ENCODE measurements at regions not wholly inside any gene's neighbourhood (a gene's known extent, or its start where the extent isn't known, plus 50 kb on each side); places are given as distances from the start of the nearest gene placed in this dataset.
"Not testable (repeated sequence)": the region's sequence is repeated elsewhere in the genome, so short reads cannot be mapped to it uniquely, and the experiment has no call there.

- Histone ChIP-seq H3K9ac (ENCODE audit: low read depth in 1 of 2, low read length in 2 of 2) (no peak overlapping the region), H3K4me3 (ENCODE audit: low read depth in 1 of 3, low read length in 3 of 3) (no peak overlapping the region), H3K4me1 (ENCODE audit: control insufficient read depth in 4 of 4, insufficient read depth in 4 of 4, low read length in 3 of 4) (no peaks in the 10 kb centered on the region), H3K27ac (ENCODE audit: low read depth in 1 of 2, low read length in 2 of 2) (no peak overlapping the region), H3K36me3 (ENCODE audit: control insufficient read depth in 4 of 4, insufficient read depth in 3 of 4, low read depth in 1 of 4, low read length in 3 of 4) (no peaks in the 10 kb centered on the region), H3K9me3 (ENCODE audit: control insufficient read depth in 4 of 4, low read length in 3 of 4) (no peaks in the 10 kb centered on the region), H3K27me3 (ENCODE audit: control insufficient read depth in 4 of 4, insufficient read depth in 4 of 4, low read length in 3 of 4) (no peaks in the 10 kb centered on the region)
- no peak for DNase-seq (ENCODE audit: low spot score)
- WGBS = 55% methylated on average over 1 of the region's 1 CpG
- TF ChIP-seq, protein P1, sequence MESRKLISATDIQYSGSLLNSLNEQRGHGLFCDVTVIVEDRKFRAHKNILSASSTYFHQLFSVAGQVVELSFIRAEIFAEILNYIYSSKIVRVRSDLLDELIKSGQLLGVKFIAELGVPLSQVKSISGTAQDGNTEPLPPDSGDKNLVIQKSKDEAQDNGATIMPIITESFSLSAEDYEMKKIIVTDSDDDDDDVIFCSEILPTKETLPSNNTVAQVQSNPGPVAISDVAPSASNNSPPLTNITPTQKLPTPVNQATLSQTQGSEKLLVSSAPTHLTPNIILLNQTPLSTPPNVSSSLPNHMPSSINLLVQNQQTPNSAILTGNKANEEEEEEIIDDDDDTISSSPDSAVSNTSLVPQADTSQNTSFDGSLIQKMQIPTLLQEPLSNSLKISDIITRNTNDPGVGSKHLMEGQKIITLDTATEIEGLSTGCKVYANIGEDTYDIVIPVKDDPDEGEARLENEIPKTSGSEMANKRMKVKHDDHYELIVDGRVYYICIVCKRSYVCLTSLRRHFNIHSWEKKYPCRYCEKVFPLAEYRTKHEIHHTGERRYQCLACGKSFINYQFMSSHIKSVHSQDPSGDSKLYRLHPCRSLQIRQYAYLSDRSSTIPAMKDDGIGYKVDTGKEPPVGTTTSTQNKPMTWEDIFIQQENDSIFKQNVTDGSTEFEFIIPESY (IDR thresholded peaks at IDR 0.05) = no peak
- TF ChIP-seq HNF4G (IDR thresholded peaks at IDR 0.05) (no peak), EGR1 (IDR thresholded peaks at IDR 0.05; ENCODE audit: low read depth in 2 of 2) (no peak), JUND (IDR thresholded peaks at IDR 0.05) (no peak), NR2F2 (IDR thresholded peaks at IDR 0.05) (no peak), GABPA (IDR thresholded peaks at IDR 0.05 in 1 of 2, conservative IDR thresholded peaks at IDR 0.05 in 1 of 2) (no peak), ATF3 (IDR thresholded peaks at IDR 0.05) (no peak), TAF1 (conservative IDR thresholded peaks at IDR 0.05) (no peak), FOXA2 (IDR thresholded peaks at IDR 0.05) (no peak), RAD21 (IDR thresholded peaks at IDR 0.05) (no peak), RXRA (IDR thresholded peaks at IDR 0.05) (no peak), HNF4A (conservative IDR thresholded peaks at IDR 0.05) (no peak), FOXA1 (IDR thresholded peaks at IDR 0.05) (no peak)
- TF ChIP-seq, protein P2, sequence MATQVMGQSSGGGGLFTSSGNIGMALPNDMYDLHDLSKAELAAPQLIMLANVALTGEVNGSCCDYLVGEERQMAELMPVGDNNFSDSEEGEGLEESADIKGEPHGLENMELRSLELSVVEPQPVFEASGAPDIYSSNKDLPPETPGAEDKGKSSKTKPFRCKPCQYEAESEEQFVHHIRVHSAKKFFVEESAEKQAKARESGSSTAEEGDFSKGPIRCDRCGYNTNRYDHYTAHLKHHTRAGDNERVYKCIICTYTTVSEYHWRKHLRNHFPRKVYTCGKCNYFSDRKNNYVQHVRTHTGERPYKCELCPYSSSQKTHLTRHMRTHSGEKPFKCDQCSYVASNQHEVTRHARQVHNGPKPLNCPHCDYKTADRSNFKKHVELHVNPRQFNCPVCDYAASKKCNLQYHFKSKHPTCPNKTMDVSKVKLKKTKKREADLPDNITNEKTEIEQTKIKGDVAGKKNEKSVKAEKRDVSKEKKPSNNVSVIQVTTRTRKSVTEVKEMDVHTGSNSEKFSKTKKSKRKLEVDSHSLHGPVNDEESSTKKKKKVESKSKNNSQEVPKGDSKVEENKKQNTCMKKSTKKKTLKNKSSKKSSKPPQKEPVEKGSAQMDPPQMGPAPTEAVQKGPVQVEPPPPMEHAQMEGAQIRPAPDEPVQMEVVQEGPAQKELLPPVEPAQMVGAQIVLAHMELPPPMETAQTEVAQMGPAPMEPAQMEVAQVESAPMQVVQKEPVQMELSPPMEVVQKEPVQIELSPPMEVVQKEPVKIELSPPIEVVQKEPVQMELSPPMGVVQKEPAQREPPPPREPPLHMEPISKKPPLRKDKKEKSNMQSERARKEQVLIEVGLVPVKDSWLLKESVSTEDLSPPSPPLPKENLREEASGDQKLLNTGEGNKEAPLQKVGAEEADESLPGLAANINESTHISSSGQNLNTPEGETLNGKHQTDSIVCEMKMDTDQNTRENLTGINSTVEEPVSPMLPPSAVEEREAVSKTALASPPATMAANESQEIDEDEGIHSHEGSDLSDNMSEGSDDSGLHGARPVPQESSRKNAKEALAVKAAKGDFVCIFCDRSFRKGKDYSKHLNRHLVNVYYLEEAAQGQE (IDR thresholded peaks at IDR 0.05) = no peak
- TF ChIP-seq, protein P3, sequence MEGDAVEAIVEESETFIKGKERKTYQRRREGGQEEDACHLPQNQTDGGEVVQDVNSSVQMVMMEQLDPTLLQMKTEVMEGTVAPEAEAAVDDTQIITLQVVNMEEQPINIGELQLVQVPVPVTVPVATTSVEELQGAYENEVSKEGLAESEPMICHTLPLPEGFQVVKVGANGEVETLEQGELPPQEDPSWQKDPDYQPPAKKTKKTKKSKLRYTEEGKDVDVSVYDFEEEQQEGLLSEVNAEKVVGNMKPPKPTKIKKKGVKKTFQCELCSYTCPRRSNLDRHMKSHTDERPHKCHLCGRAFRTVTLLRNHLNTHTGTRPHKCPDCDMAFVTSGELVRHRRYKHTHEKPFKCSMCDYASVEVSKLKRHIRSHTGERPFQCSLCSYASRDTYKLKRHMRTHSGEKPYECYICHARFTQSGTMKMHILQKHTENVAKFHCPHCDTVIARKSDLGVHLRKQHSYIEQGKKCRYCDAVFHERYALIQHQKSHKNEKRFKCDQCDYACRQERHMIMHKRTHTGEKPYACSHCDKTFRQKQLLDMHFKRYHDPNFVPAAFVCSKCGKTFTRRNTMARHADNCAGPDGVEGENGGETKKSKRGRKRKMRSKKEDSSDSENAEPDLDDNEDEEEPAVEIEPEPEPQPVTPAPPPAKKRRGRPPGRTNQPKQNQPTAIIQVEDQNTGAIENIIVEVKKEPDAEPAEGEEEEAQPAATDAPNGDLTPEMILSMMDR (IDR thresholded peaks at IDR 0.05; ENCODE audit: low read depth, low read length, missing input control) = no peak
- TF ChIP-seq, protein P4, sequence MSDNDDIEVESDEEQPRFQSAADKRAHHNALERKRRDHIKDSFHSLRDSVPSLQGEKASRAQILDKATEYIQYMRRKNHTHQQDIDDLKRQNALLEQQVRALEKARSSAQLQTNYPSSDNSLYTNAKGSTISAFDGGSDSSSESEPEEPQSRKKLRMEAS (IDR thresholded peaks at IDR 0.05) = no peak
Measured at GRCh38 chr7:46091071-46091470, 170.0 kb upstream of the IGFBP3 start.

DNA sequence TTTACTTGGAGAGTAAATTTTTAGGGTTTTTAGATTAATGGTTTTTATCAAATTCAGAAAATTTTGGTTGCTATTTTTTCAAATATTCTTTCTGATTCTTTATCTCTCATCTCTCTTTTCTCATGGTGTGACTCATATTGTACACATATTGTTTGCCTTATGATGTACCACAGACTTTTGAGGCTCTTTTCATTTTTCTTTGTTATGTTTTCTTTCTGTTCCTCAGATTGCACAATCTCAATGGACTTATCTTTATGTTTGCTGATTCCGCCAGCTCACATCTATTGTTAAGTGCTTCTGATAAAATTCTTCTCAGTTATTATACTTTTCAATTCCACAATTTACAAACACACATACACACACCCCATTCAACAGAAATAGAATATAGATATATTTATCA, 168.2 kb upstream of the IGFBP3 start:
- TF ChIP-seq NR2F2 (IDR thresholded peaks at IDR 0.05) (no peak), HNF4A (conservative IDR thresholded peaks at IDR 0.05) (no peak), RXRA (IDR thresholded peaks at IDR 0.05) (no peak), EGR1 (IDR thresholded peaks at IDR 0.05; ENCODE audit: low read depth in 2 of 2) (no peak), FOXA2 (IDR thresholded peaks at IDR 0.05) (no peak)
- TF ChIP-seq, protein P3 (IDR thresholded peaks at IDR 0.05; ENCODE audit: low read depth, low read length, missing input control) = no peak
- no peak overlapping the region for H3K9ac ChIP-seq (ENCODE audit: low read depth in 1 of 2, low read length in 2 of 2)
- H3K4me1 ChIP-seq (ENCODE audit: control insufficient read depth in 4 of 4, insufficient read depth in 4 of 4, low read length in 3 of 4) = no peaks in the 10 kb centered on the region
- H3K27ac ChIP-seq (ENCODE audit: low read depth in 1 of 2, low read length in 2 of 2) = no peak overlapping the region
- DNase-seq (ENCODE audit: low spot score) = no peak
- no peaks in the 10 kb centered on the region for H3K27me3 ChIP-seq (ENCODE audit: control insufficient read depth in 4 of 4, insufficient read depth in 4 of 4, low read length in 3 of 4)
- WGBS = 97% methylated on average over 1 of the region's 1 CpG
- H3K36me3 ChIP-seq (ENCODE audit: control insufficient read depth in 4 of 4, insufficient read depth in 3 of 4, low read depth in 1 of 4, low read length in 3 of 4) = no peaks in the 10 kb centered on the region
- H3K9me3 ChIP-seq (ENCODE audit: control insufficient read depth in 4 of 4, low read length in 3 of 4) = no peaks in the 10 kb centered on the region
- H3K4me3 ChIP-seq (ENCODE audit: low read depth in 1 of 3, low read length in 3 of 3) = no peak overlapping the region

- not testable (repeated sequence) for DNase-seq (ENCODE audit: low spot score); H3K4me1 ChIP-seq (ENCODE audit: control insufficient read depth in 4 of 4, insufficient read depth in 4 of 4, low read length in 3 of 4); H3K36me3 ChIP-seq (ENCODE audit: control insufficient read depth in 4 of 4, insufficient read depth in 3 of 4, low read depth in 1 of 4, low read length in 3 of 4); H3K4me3 ChIP-seq (ENCODE audit: low read depth in 1 of 3, low read length in 3 of 3); H3K27ac ChIP-seq (ENCODE audit: low read depth in 1 of 2, low read length in 2 of 2); H3K27me3 ChIP-seq (ENCODE audit: control insufficient read depth in 4 of 4, insufficient read depth in 4 of 4, low read length in 3 of 4); H3K9me3 ChIP-seq (ENCODE audit: control insufficient read depth in 4 of 4, low read length in 3 of 4); H3K9ac ChIP-seq (ENCODE audit: low read depth in 1 of 2, low read length in 2 of 2)
- 95% methylated on average over 2 of the region's 2 CpGs for WGBS
Measured at GRCh38 chr7:46088486-46088885, 167.4 kb upstream of the IGFBP3 start.

All from liver (tissue), 8 donors.